Nephron progenitor cell (in vitro differentiated cells): ENCODE measurements at regions not wholly inside any gene's neighbourhood (a gene's known extent, or its start where the extent isn't known, plus 50 kb on each side); places are given as distances from the start of the nearest gene placed in this dataset.

Source experiments
- DNase-seq: peaks from one replicate; pipeline ENCODE4 v3.0.0; 2021
- H3K27ac Mint-ChIP-seq: 2 replicates; pipeline ENCODE4 v1.8.0; 2021; ENCODE audit warnings: mild to moderate bottlenecking, moderate library complexity, mixed read lengths
- H3K27me3 Mint-ChIP-seq: 2 replicates; pipeline ENCODE4 v1.8.0; 2021; ENCODE audit warnings: mild to moderate bottlenecking, low read depth, mixed read lengths; ENCODE audit not compliant: poor library complexity
- H3K36me3 Mint-ChIP-seq: 2 replicates; pipeline ENCODE4 v1.8.0; 2021; ENCODE audit warnings: low read depth, mixed read lengths
- H3K4me1 Mint-ChIP-seq: 2 replicates; pipeline ENCODE4 v1.8.0; 2021; ENCODE audit warnings: mixed read lengths
- H3K4me3 Mint-ChIP-seq: 2 replicates; pipeline ENCODE4 v1.8.0; 2021; ENCODE audit warnings: mild to moderate bottlenecking, moderate library complexity, mixed read lengths
- H3K9me3 Mint-ChIP-seq: 2 replicates; pipeline ENCODE4 v1.8.0; 2021; ENCODE audit warnings: mild to moderate bottlenecking, moderate library complexity, mixed read lengths
- TF ChIP-seq, protein P1 (sequence below): fragments of 200-600 bp; sonication (generic); IDR thresholded peaks from 2 replicates; pipeline ENCODE4 v1.5.0; 2021; ENCODE audit warnings: antibody characterized with exemption

DNA sequence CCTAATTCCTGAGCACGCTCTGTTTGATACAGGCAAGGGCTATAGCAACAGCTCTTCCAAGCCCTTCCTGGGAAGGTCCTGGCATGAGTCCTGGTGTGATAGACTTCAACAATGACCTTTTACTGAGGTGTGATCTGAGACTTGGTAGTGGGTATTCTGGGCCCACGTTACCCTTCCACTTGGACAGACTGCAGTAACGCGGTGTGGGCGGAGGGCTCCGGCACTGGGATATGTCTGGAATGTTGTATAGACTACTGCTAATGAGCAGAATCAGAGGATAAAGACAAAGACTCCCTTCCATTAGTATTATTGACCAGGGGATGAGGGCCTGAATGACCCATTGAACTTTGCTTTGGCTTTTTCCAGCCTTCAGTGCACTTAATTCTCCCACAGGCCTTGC, 262.3 kb downstream of the RWDD3 start:
- H3K27me3 Mint-ChIP-seq = no peaks in the 10 kb centered on the region
- TF ChIP-seq, protein P1, sequence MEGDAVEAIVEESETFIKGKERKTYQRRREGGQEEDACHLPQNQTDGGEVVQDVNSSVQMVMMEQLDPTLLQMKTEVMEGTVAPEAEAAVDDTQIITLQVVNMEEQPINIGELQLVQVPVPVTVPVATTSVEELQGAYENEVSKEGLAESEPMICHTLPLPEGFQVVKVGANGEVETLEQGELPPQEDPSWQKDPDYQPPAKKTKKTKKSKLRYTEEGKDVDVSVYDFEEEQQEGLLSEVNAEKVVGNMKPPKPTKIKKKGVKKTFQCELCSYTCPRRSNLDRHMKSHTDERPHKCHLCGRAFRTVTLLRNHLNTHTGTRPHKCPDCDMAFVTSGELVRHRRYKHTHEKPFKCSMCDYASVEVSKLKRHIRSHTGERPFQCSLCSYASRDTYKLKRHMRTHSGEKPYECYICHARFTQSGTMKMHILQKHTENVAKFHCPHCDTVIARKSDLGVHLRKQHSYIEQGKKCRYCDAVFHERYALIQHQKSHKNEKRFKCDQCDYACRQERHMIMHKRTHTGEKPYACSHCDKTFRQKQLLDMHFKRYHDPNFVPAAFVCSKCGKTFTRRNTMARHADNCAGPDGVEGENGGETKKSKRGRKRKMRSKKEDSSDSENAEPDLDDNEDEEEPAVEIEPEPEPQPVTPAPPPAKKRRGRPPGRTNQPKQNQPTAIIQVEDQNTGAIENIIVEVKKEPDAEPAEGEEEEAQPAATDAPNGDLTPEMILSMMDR = no peak
- no peak overlapping the region for H3K4me3 Mint-ChIP-seq
- DNase-seq = no peak
- H3K27ac Mint-ChIP-seq = no peak overlapping the region
- H3K4me1 Mint-ChIP-seq = no peaks in the 10 kb centered on the region
- no peaks in the 10 kb centered on the region for H3K36me3 Mint-ChIP-seq
- H3K9me3 Mint-ChIP-seq = no peaks in the 10 kb centered on the region

DNA sequence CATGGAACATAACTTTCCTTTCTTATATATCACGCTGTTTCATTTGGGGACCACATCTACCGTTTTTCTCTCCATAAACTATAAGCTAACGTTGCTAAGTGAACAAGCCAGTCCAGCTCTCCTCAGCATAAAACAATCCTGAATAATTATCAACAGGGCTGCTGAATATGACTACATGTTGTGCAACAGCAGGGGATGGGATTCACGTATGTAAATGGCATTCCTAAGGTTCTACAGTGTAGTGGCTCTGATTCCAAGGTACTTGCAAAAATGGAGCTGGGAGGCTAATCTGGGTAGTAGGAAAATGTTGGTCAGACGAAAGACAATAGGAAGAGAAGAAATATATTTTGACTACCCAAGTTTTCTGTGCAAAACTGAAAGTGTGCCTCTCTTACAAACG, 262.8 kb downstream of the RWDD3 start:
- Mint-ChIP-seq H3K9me3 (no peaks in the 10 kb centered on the region), H3K4me1 (no peaks in the 10 kb centered on the region), H3K4me3 (no peak overlapping the region), H3K27ac (no peak overlapping the region), H3K36me3 (no peaks in the 10 kb centered on the region), H3K27me3 (no peaks in the 10 kb centered on the region)
- DNase-seq = no peak
- TF ChIP-seq, protein P1 = no peak

DNA sequence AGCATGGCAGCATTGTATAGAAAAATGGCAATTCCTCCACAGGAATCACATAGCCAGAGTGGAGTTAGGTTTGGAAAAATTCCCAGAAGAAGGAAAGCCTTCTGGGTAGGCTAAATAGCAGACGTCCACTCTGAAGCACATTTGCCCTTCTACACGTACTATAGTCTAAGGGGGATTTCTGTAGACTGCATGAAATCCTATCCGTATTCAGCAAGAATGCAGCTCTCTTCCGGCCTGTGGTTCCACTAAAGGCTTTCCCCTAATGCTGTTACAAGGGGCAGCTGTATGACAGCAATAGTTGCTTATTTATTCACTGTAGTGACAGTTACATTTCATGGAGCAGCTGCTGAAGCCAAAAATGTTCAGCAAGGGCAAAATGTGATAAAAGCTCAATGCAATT, 263.6 kb downstream of the RWDD3 start:
- H3K9me3 Mint-ChIP-seq = no peaks in the 10 kb centered on the region
- no peak overlapping the region for H3K27ac Mint-ChIP-seq
- TF ChIP-seq, protein P1 = no peak
- no peaks in the 10 kb centered on the region for H3K27me3 Mint-ChIP-seq
- no peaks in the 10 kb centered on the region for H3K4me1 Mint-ChIP-seq
- H3K36me3 Mint-ChIP-seq = no peaks in the 10 kb centered on the region
- no peak overlapping the region for H3K4me3 Mint-ChIP-seq
- DNase-seq = no peak

DNA sequence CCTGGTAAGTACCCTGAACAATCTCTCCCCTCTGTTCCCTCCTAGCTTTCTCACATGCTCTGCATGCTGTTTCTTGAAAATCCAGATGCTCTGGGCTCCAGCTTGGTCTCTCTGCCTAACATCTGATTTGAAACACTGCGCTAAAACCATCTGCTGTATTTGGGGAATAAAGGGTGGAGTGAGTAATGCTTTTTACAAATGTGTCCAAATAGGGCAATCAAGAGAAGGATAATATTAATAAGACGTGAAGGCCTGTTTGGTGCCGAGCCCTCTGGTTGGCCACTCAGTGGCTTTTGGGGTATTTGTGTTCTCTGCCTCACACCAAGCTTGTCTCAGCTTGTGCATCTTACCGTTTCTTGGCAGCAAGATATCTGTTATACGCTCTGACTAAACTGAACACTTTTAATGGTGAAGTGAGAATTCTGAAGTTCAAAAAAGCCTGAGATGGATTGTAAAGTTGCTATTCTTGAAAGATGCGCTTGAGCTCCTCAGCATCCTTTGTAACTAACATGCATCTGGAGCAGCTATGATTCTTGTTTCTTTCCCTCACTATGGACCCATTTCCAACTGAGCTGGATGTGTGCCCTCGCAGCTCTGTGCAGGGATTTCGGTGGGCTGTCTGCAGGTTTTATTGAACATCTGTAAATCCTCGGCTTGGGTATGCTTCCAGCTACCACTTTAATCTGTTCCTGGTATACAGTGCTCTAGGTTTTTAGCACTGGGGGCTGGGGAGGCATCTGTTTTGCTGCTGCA, 269.4 kb downstream of the RWDD3 start:
- TF ChIP-seq, protein P1 = no peak
- DNase-seq = no peak
- no peaks in the 10 kb centered on the region for H3K4me1 Mint-ChIP-seq
- H3K4me3 Mint-ChIP-seq = no peak overlapping the region
- no peaks in the 10 kb centered on the region for H3K36me3 Mint-ChIP-seq
- no peaks in the 10 kb centered on the region for H3K9me3 Mint-ChIP-seq
- H3K27me3 Mint-ChIP-seq = no peaks in the 10 kb centered on the region
- no peak overlapping the region for H3K27ac Mint-ChIP-seq

DNA sequence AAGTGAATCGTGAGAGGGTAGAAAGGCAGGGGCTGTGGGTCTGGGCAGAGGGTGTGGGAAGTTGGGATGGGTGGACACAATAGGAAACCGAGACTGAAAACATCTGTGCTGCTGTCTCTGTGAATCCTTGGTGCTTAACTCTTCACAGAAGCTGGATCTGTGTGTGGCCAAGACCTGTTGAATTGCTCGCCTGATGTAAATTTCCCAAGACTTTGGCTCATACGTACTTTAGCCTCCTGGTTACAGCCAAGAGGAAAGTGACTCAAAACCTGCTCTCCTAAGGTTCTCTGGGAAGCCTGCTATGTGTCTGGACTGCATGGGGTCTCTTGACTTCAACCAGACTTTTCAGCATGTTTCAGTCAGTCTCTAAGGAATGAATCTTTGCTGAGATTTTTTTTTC, 270.3 kb downstream of the RWDD3 start:
- Mint-ChIP-seq H3K4me3 (no peak overlapping the region), H3K27me3 (no peaks in the 10 kb centered on the region), H3K36me3 (no peaks in the 10 kb centered on the region), H3K4me1 (no peaks in the 10 kb centered on the region), H3K27ac (no peak overlapping the region), H3K9me3 (no peaks in the 10 kb centered on the region)
- no peak for DNase-seq
- TF ChIP-seq, protein P1 = no peak

DNA sequence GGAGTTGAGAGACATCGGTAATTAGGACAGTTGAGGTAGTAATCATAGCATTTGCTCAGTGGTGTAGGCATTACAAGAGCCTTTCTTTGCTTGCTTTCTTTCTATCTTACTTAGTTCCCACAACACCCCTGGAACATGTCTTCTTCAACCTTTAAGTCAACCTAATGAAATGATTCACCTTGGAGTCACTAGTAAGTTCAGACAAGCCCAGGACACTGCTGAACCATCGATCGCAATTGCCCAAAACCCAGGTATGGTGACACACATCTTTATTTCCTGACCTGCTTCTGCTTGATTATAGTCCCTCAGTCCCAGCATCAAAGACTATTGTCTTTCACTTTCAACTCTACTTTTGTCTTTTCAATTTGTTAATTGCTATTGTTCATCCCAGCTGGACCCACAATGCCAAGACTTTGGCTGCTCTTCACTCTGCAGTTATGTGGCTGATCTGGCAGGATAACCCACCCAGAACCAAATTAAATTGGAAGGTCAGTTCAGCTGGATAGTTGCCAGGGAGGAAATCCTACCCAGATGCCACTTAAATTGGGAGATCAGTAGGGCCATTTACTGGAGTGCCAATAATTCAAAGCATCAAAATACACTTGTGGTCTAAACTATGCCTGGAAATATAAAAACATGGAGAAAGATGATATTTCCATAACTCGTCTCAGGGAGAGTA, 272.9 kb downstream of the RWDD3 start:
- DNase-seq = no peak
- H3K9me3 Mint-ChIP-seq = no peaks in the 10 kb centered on the region
- H3K27me3 Mint-ChIP-seq = no peaks in the 10 kb centered on the region
- H3K27ac Mint-ChIP-seq = no peak overlapping the region
- no peak overlapping the region for H3K4me3 Mint-ChIP-seq
- peaks cover 13% of the 10 kb centered on the region for H3K4me1 Mint-ChIP-seq
- no peaks in the 10 kb centered on the region for H3K36me3 Mint-ChIP-seq
- TF ChIP-seq, protein P1 = no peak
